Ishikawa (cell line): ENCODE measurements at regions not wholly inside any gene's neighbourhood (a gene's known extent, or its start where the extent isn't known, plus 50 kb on each side); places are given as distances from the start of the nearest gene placed in this dataset.

Experiments
- CEBPB ChIP-seq: IDR thresholded peaks from 2 replicates; pipeline ENCODE4 v1.6.1; 2012
- CREB1 ChIP-seq: IDR thresholded peaks from 2 replicates; pipeline ENCODE4 v1.6.1; 2012; ENCODE audit warnings: low read depth
- EGR1 ChIP-seq: IDR thresholded peaks from 2 replicates; pipeline ENCODE4 v1.6.1; 2012
- EP300 ChIP-seq: IDR thresholded peaks from 2 replicates; pipeline ENCODE4 v1.6.1; 2012; ENCODE audit warnings: borderline replicate concordance
- FOXM1 ChIP-seq: IDR thresholded peaks from 2 replicates; pipeline ENCODE4 v1.6.1; 2012; ENCODE audit warnings: low read depth, borderline replicate concordance
- NFIC ChIP-seq: IDR thresholded peaks from 2 replicates; pipeline ENCODE4 v1.6.1; 2012
- RAD21 ChIP-seq: IDR thresholded peaks from 2 replicates; pipeline ENCODE4 v1.6.1; 2012; ENCODE audit warnings: low read depth
- TAF1 ChIP-seq: IDR thresholded peaks from 2 replicates; pipeline ENCODE4 v1.6.1; 2012; ENCODE audit warnings: low read depth, mild to moderate bottlenecking
- TCF12 ChIP-seq: IDR thresholded peaks from 2 replicates; pipeline ENCODE4 v1.6.1; 2012; ENCODE audit warnings: low read depth
- TEAD4 ChIP-seq: IDR thresholded peaks from 2 replicates; pipeline ENCODE4 v1.6.1; 2012
- YY1 ChIP-seq: IDR thresholded peaks from 2 replicates; pipeline ENCODE4 v1.6.1; 2012; ENCODE audit warnings: low read depth
- ZBTB7A ChIP-seq: IDR thresholded peaks from 2 replicates; pipeline ENCODE4 v1.6.1; 2012; ENCODE audit warnings: low read depth
- TF ChIP-seq, protein P1 (sequence below): IDR thresholded peaks from 2 replicates; pipeline ENCODE4 v1.6.1; 2012; ENCODE audit warnings: low read depth, mild to moderate bottlenecking
- TF ChIP-seq, protein P2 (sequence below): IDR thresholded peaks from 2 replicates; pipeline ENCODE4 v1.6.1; 2012
- TF ChIP-seq, protein P3 (sequence below): IDR thresholded peaks from 2 replicates; pipeline ENCODE4 v1.6.1; 2012

DNA sequence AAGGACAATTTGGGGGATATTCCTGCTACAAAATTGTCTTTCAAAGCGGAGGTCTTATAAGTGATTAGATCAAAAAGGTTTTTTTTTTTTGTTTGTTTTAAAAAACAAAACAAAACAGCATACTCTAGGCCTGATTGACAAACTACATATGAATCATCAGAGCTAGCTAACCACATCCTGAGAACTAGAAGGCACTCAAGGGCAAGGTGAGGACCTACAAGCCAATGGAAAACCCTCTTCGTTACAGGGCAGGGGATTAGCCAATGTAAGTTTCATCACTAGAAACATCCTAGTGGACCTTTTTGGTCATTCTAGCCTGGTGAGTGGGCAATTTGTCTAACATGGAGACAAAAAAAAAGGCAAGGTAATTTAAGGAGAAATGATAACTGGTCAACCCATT is 428.6 kb downstream of the RFC3 start:
- TF ChIP-seq CEBPB (no peak), TAF1 (no peak), EGR1 (no peak), TCF12 (no peak), NFIC (no peak), YY1 (no peak), EP300 (no peak), CREB1 (no peak), RAD21 (no peak)
- TF ChIP-seq, protein P1, sequence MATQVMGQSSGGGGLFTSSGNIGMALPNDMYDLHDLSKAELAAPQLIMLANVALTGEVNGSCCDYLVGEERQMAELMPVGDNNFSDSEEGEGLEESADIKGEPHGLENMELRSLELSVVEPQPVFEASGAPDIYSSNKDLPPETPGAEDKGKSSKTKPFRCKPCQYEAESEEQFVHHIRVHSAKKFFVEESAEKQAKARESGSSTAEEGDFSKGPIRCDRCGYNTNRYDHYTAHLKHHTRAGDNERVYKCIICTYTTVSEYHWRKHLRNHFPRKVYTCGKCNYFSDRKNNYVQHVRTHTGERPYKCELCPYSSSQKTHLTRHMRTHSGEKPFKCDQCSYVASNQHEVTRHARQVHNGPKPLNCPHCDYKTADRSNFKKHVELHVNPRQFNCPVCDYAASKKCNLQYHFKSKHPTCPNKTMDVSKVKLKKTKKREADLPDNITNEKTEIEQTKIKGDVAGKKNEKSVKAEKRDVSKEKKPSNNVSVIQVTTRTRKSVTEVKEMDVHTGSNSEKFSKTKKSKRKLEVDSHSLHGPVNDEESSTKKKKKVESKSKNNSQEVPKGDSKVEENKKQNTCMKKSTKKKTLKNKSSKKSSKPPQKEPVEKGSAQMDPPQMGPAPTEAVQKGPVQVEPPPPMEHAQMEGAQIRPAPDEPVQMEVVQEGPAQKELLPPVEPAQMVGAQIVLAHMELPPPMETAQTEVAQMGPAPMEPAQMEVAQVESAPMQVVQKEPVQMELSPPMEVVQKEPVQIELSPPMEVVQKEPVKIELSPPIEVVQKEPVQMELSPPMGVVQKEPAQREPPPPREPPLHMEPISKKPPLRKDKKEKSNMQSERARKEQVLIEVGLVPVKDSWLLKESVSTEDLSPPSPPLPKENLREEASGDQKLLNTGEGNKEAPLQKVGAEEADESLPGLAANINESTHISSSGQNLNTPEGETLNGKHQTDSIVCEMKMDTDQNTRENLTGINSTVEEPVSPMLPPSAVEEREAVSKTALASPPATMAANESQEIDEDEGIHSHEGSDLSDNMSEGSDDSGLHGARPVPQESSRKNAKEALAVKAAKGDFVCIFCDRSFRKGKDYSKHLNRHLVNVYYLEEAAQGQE: no peak
- TF ChIP-seq, protein P2, sequence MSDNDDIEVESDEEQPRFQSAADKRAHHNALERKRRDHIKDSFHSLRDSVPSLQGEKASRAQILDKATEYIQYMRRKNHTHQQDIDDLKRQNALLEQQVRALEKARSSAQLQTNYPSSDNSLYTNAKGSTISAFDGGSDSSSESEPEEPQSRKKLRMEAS: no peak

DNA sequence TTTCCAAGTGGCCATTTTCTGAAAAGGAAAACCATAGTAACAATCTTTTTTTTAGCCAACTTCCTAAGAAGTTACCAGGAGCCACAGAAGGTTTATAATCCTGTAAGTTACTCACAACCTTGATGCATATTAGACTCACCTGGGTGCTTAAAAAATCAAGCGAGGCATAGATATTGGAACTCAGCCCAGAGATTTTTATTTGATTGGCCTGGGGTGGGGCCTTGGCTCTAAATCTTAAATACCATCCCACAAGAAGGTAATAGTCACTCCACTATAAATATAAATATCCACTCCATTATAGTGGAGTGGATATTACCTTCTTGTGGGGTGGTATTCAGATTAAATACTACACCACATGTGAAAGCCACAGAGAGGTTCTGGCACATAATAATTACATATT is 429.6 kb downstream of the RFC3 start:
- TF ChIP-seq, protein P3, sequence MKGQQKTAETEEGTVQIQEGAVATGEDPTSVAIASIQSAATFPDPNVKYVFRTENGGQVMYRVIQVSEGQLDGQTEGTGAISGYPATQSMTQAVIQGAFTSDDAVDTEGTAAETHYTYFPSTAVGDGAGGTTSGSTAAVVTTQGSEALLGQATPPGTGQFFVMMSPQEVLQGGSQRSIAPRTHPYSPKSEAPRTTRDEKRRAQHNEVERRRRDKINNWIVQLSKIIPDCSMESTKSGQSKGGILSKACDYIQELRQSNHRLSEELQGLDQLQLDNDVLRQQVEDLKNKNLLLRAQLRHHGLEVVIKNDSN: no peak
- TF ChIP-seq, protein P2: no peak
- TF ChIP-seq, protein P1: no peak
- TF ChIP-seq EP300 (no peak), RAD21 (no peak), TCF12 (no peak), CEBPB (no peak), YY1 (no peak), FOXM1 (no peak), TAF1 (no peak)

DNA sequence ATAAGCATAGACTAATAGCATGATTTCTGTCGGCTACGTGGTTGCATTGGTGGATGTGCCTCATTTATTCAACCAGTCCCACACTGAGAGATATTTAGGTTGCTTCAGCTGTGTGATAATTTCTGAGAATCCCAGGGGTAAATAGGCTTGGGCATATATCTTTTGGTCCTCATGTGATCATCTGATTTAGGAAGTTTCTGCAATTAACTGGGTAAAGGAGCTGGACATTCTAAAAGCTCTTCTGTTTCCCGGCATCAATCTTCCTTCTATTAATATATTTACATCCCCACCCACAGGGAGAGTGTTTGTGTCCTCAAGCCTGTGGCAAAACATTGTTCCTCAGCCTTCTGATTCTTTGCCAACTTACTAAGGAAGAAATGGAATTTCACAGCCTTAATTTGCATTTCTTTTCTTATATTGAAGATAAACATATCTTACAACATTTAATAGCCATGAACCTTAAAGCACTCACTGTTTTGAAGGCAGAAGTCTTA is 431.6 kb downstream of the RFC3 start:
- TF ChIP-seq, protein P3: no peak
- TF ChIP-seq ZBTB7A (no peak), EGR1 (no peak)
- TF ChIP-seq, protein P2: no peak

DNA sequence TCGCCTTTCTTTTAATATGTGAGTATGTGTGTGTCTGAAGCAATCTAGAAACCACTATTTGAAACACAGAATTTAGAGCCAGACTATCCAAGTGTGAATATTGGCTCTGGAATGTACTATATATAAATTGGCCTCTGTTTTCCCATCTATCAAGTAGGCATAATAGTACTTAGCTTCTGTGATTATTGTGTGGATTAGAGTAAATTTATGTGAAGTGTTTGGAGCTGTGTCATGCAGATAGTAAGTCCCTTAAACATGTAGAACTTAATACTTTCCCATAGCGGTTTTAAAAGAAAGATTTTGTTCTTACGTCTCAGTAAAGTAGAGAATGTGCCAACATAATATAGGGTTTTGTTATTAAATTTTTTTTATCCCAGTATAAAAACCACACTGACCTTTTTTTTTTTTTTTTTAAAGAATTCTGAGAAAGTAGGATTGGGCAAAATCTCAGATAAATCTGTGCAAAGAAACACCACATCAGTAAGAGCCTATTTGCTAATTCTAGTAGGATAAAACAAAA is 432.3 kb downstream of the RFC3 start:
- TF ChIP-seq RAD21 (no peak), FOXM1 (no peak), EGR1 (no peak), ZBTB7A (no peak), NFIC (no peak), TAF1 (no peak), CREB1 (no peak), TEAD4 (no peak), EP300 (no peak), CEBPB (no peak), TCF12 (no peak)
- TF ChIP-seq, protein P1: no peak
- TF ChIP-seq, protein P2: no peak
- TF ChIP-seq, protein P3: no peak
